ENCODE measurements at regions not wholly inside any gene's neighbourhood (a gene's known extent, or its start where the extent isn't known, plus 50 kb on each side); places are given as distances from the start of the nearest gene placed in this dataset.

DNA sequence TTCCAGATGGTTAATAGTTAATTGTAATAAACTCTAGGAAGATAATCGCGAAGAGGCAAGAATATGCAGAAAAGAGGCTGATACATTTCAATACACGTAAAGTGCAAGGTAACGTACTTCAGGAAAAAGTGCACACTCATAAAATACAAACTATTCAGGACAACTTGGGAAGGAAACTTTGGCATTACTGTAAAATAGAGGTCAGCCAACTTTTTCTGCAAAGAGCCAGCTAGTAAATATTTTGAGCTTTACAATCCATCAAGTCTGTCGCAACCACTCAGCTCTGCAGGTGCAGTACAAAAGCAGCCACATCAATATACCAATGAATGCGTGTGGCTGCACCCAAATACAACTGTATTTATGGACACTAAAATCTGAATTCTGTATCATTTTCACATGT, 51.6 kb upstream of the THUMPD3 start:
- no peaks in the 10 kb centered on the region for H3K9me3 ChIP-seq (replicated peaks; ENCODE audit: control insufficient read depth, insufficient read depth, low read depth, low read length)
- H3K36me3 ChIP-seq (ENCODE audit: control insufficient read depth, insufficient read depth, low read length), result no peaks in the 10 kb centered on the region
- H3K4me3 ChIP-seq, result no peak overlapping the region
- no peak overlapping the region for H3K9ac ChIP-seq (ENCODE audit: insufficient read depth in 1 of 2, low read depth in 2 of 2, low read length in 2 of 2)
- in situ Hi-C loops (cut with MboI) (no loop called here), intact Hi-C loops (cut with micrococcal nuclease) (no loop called here)
- H3K4me2 ChIP-seq (ENCODE audit: insufficient read depth, low read length), result no peak overlapping the region
- H3K27me3 ChIP-seq (ENCODE audit: control insufficient read depth in 2 of 2, insufficient read depth in 2 of 2, low read length in 2 of 2), result peaks cover 22 to 53% of the 10 kb centered on the region in 2 experiments
- H2AFZ ChIP-seq (ENCODE audit: low read depth, low read length), result no peak overlapping the region
- WGBS (ENCODE audit: insufficient coverage, low coverage, missing lambda C conversion rate), result 3% methylated on average over 6 of the region's 6 CpGs
- H3K27ac ChIP-seq (ENCODE audit: extremely low read depth, low read depth, low read length), result no peak overlapping the region
- H4K20me1 ChIP-seq (replicated peaks; ENCODE audit: control insufficient read depth, insufficient read depth, low read length), result no peaks in the 10 kb centered on the region
- no TSS peak for BruUV-seq (replicated peaks)
- ChIA-PET POLR2A (no interaction called here), CTCF (ENCODE audit: low intra/inter-chr PET ratio) (no interaction called here)
- FAIRE-seq (no peak), DNase-seq (ENCODE audit: extremely low read depth in 1 of 4, low spot score in 3 of 4) (no peak), ATAC-seq (no peak)
- no peaks in the 10 kb centered on the region for H3K79me2 ChIP-seq (ENCODE audit: control insufficient read depth, insufficient read depth, low read length)
- no peaks in the 10 kb centered on the region for H3K4me1 ChIP-seq (replicated peaks in 1 of 2; ENCODE audit: control insufficient read depth in 2 of 2, insufficient read depth in 2 of 2, low read length in 2 of 2)
- no peaks in the 10 kb centered on the region for H3K9me1 ChIP-seq (ENCODE audit: control insufficient read depth, insufficient read depth, low read length)
- TF ChIP-seq E2F3 (CRISPR knock-in tag; IDR thresholded peaks at IDR 0.05), result no peak
